Ovary (tissue), 3 donors: ENCODE measurements at regions not wholly inside any gene's neighbourhood (a gene's known extent, or its start where the extent isn't known, plus 50 kb on each side); places are given as distances from the start of the nearest gene placed in this dataset.

Experiments used
- CTCF ChIP-seq, 3 donors: fragments of 450-650 bp in 2 of 3; fragments of 200-600 bp in 1 of 3; IDR thresholded peaks; one replicate each; pipeline versions ENCODE4 v1.5.1 to v1.8.0; 2016 to 2022; ENCODE audit warnings: antibody characterized with exemption in 3 of 3, mild to moderate bottlenecking in 1 of 3
- EP300 ChIP-seq: sonication (generic); formaldehyde crosslinking; IDR thresholded peaks from one replicate; pipeline ENCODE4 v1.6.1; 2017; ENCODE audit warnings: antibody characterized with exemption
- donor health status: DM: no; HTN: no; CAD: no.

DNA sequence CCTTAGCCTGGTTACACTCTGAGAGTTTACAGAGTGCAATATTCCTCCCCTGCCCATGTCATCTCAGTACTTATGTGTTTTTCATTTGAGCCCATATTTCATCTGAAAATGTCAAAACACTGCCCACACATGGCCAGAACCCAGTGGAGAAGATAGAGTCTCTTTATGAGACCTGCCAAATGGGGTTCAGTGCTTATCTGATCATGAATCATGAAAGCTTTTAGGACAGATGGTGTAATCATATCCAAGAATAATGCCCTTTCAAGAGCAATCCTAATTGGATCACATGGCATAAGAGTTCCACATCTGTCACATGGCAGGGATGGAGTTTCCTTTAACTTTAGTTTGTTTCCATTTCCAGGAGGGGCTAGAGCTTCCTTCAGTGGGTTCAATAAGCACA lies 77.2 kb upstream of the AGBL1 start:
- no peak for TF ChIP-seq CTCF (IDR thresholded peaks at IDR 0.05)
- TF ChIP-seq EP300 = no peak
